K562 (cell line): ENCODE measurements at regions not wholly inside any gene's neighbourhood (a gene's known extent, or its start where the extent isn't known, plus 50 kb on each side); places are given as distances from the start of the nearest gene placed in this dataset.

Experiments
- ESRRA ChIP-seq: fragments of 450-650 bp; IDR thresholded peaks from 2 replicates; pipeline ENCODE4 v1.6.1; 2014; ENCODE audit warnings: low read depth, mild to moderate bottlenecking, moderate library complexity, borderline replicate concordance
- MXI1 ChIP-seq: IDR thresholded peaks from 2 replicates; pipeline ENCODE4 v1.6.1; 2011; ENCODE audit warnings: low read depth, mild to moderate bottlenecking, improper control_type of control experiment, low read length
- RAD21 ChIP-seq, 2 experiments: fragments of 250-450 bp in 1 of 2; fragments of 450-650 bp in 1 of 2; sonication (Bioruptor Pico) in 1 of 2; formaldehyde crosslinking in 1 of 2; IDR thresholded peaks in 1 of 2; conservative IDR thresholded peaks in 1 of 2; 2 replicates each; pipeline versions ENCODE4 v1.4.0 to v1.8.0; 2020 to 2022; ENCODE audit warnings: mild to moderate bottlenecking in 2 of 2, moderate library complexity in 1 of 2
- RNF2 ChIP-seq: sonication (generic); IDR thresholded peaks from 2 replicates; pipeline ENCODE4 v1.6.1; 2016
- ZNF140 ChIP-seq: fragments of 250-450 bp; sonication (Bioruptor Pico); IDR thresholded peaks from 2 replicates; pipeline ENCODE4 v1.8.0; 2021; ENCODE audit warnings: moderate library complexity, mild to moderate bottlenecking, inconsistent platforms
- ZNF146 ChIP-seq: IDR thresholded peaks from one replicate; pipeline ENCODE4 v1.6.1; 2018; ENCODE audit warnings: missing compliant biosample characterization; ENCODE audit not compliant: unreplicated experiment
- ZNF583 ChIP-seq: fragments of 250-450 bp; sonication (Bioruptor Pico); IDR thresholded peaks from 2 replicates; pipeline ENCODE4 v1.4.0; 2020
- ZNF644 ChIP-seq: fragments of 200-800 bp; sonication (Bioruptor generic); IDR thresholded peaks from 2 replicates; pipeline ENCODE4 v1.6.1; 2016; ENCODE audit warnings: low read depth, missing genetic modification characterization, missing compliant biosample characterization
- ZNF695 ChIP-seq: fragments of 450-650 bp; formaldehyde crosslinking; IDR thresholded peaks from 2 replicates; pipeline ENCODE4 v1.4.0; 2020; ENCODE audit warnings: mild to moderate bottlenecking, moderate library complexity
- TF ChIP-seq, protein P1 (sequence below), 3 experiments: fragments of 200-800 bp in 1 of 3; fragments of 250-450 bp in 1 of 3; fragments of 450-650 bp in 1 of 3; sonication (Bioruptor Pico) in 1 of 3; sonication (Bioruptor generic) in 1 of 3; formaldehyde crosslinking in 1 of 3; IDR thresholded peaks; 2 replicates each; pipeline versions ENCODE4 v1.6.1 to v1.8.0; 2016 to 2022; ENCODE audit warnings: mild to moderate bottlenecking in 2 of 3, missing genetic modification characterization in 2 of 3, missing compliant biosample characterization in 1 of 3, moderate library complexity in 1 of 3
- TF ChIP-seq, protein P2 (sequence below): fragments of 250-450 bp; sonication (Bioruptor Pico); IDR thresholded peaks from 2 replicates; pipeline ENCODE4 v1.4.0; 2020; ENCODE audit warnings: mild to moderate bottlenecking, moderate library complexity, borderline replicate concordance

DNA sequence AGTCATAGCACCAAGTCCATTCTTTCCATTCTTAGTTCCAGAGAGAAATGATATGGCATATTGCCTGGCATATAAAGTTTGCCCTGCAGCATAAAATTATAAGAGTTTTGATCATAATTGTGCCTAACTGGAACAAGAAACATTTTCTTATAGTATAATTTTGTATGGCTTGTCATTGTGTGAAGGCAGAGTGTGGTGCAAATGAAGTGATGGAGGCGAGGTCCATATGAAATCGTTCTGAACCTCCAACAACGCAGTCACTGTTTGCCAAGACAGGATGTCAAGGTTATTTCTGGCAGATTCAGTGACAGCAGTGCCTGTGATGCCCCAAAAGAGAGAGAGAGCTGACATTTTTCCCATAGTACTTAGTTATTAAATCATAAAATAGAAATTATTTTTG is 584.0 kb downstream of the ADGRL2 start (continued):
- TF ChIP-seq, protein P1, sequence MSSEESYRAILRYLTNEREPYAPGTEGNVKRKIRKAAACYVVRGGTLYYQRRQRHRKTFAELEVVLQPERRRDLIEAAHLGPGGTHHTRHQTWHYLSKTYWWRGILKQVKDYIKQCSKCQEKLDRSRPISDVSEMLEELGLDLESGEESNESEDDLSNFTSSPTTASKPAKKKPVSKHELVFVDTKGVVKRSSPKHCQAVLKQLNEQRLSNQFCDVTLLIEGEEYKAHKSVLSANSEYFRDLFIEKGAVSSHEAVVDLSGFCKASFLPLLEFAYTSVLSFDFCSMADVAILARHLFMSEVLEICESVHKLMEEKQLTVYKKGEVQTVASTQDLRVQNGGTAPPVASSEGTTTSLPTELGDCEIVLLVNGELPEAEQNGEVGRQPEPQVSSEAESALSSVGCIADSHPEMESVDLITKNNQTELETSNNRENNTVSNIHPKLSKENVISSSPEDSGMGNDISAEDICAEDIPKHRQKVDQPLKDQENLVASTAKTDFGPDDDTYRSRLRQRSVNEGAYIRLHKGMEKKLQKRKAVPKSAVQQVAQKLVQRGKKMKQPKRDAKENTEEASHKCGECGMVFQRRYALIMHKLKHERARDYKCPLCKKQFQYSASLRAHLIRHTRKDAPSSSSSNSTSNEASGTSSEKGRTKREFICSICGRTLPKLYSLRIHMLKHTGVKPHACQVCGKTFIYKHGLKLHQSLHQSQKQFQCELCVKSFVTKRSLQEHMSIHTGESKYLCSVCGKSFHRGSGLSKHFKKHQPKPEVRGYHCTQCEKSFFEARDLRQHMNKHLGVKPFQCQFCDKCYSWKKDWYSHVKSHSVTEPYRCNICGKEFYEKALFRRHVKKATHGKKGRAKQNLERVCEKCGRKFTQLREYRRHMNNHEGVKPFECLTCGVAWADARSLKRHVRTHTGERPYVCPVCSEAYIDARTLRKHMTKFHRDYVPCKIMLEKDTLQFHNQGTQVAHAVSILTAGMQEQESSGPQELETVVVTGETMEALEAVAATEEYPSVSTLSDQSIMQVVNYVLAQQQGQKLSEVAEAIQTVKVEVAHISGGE (CRISPR knock-in tag; IDR thresholded peaks at IDR 0.05): no peak
- TF ChIP-seq ZNF140 (CRISPR knock-in tag) (no peak), ZNF146 (no peak), ZNF644 (no peak), RAD21 (CRISPR knock-in tag; conservative IDR thresholded peaks at IDR 0.05 in 1 of 2, IDR thresholded peaks at IDR 0.05 in 1 of 2) (no peak), RNF2 (no peak), ZNF583 (CRISPR knock-in tag) (no peak), ESRRA (no peak), ZNF695 (no peak), MXI1 (no peak)
- TF ChIP-seq, protein P2, sequence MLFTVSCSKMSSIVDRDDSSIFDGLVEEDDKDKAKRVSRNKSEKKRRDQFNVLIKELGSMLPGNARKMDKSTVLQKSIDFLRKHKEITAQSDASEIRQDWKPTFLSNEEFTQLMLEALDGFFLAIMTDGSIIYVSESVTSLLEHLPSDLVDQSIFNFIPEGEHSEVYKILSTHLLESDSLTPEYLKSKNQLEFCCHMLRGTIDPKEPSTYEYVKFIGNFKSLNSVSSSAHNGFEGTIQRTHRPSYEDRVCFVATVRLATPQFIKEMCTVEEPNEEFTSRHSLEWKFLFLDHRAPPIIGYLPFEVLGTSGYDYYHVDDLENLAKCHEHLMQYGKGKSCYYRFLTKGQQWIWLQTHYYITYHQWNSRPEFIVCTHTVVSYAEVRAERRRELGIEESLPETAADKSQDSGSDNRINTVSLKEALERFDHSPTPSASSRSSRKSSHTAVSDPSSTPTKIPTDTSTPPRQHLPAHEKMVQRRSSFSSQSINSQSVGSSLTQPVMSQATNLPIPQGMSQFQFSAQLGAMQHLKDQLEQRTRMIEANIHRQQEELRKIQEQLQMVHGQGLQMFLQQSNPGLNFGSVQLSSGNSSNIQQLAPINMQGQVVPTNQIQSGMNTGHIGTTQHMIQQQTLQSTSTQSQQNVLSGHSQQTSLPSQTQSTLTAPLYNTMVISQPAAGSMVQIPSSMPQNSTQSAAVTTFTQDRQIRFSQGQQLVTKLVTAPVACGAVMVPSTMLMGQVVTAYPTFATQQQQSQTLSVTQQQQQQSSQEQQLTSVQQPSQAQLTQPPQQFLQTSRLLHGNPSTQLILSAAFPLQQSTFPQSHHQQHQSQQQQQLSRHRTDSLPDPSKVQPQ (CRISPR knock-in tag): no peak
